Choroid plexus epithelial cell (primary cell): ENCODE measurements at regions not wholly inside any gene's neighbourhood (a gene's known extent, or its start where the extent isn't known, plus 50 kb on each side); places are given as distances from the start of the nearest gene placed in this dataset.

ENCODE experiments used
- DNase-seq: peaks from one replicate; pipeline ENCODE4 v3.0.0-alpha.2; 2010; ENCODE audit warnings: low read depth
- H3K4me3 ChIP-seq: 2 replicates; pipeline ENCODE4 v1.5.1; 2011; ENCODE audit warnings: low read depth, mild to moderate bottlenecking, control low read depth, low read length, moderate library complexity
- CTCF ChIP-seq: conservative IDR thresholded peaks from 2 replicates; pipeline ENCODE4 v1.5.1; 2011; ENCODE audit warnings: low read depth, mild to moderate bottlenecking, control low read depth, inconsistent platforms, low read length, moderate library complexity

GRCh38 chr1:60156371-60156770 lies 82.8 kb upstream of the C1orf87 start:
- H3K4me3 ChIP-seq: no peak overlapping the region
- no peak for TF ChIP-seq CTCF
- DNase-seq: no peak

GRCh38 chr1:60153961-60154360 lies 80.4 kb upstream of the C1orf87 start:
- no peak for TF ChIP-seq CTCF
- no peak for DNase-seq
- no peak overlapping the region for H3K4me3 ChIP-seq

- TF ChIP-seq CTCF: no peak
- no peak for DNase-seq
- H3K4me3 ChIP-seq: no peak overlapping the region
Measured at GRCh38 chr1:60152891-60153290, 79.3 kb upstream of the C1orf87 start.

GRCh38 chr1:60151311-60151710 lies 77.7 kb upstream of the C1orf87 start:
- H3K4me3 ChIP-seq: no peak overlapping the region
- DNase-seq: no peak
- no peak for TF ChIP-seq CTCF

GRCh38 chr1:60149251-60149650 lies 75.7 kb upstream of the C1orf87 start:
- DNase-seq: no peak
- H3K4me3 ChIP-seq: no peak overlapping the region
- no peak for TF ChIP-seq CTCF

- no peak for DNase-seq
- no peak overlapping the region for H3K4me3 ChIP-seq
- TF ChIP-seq CTCF: no peak
Measured at GRCh38 chr1:60146884-60147283, 73.3 kb upstream of the C1orf87 start.

GRCh38 chr1:60145771-60146170 lies 72.2 kb upstream of the C1orf87 start:
- no peak for DNase-seq
- no peak for TF ChIP-seq CTCF
- H3K4me3 ChIP-seq: no peak overlapping the region
